ENCODE measurements at regions not wholly inside any gene's neighbourhood (a gene's known extent, or its start where the extent isn't known, plus 50 kb on each side); places are given as distances from the start of the nearest gene placed in this dataset.

DNA sequence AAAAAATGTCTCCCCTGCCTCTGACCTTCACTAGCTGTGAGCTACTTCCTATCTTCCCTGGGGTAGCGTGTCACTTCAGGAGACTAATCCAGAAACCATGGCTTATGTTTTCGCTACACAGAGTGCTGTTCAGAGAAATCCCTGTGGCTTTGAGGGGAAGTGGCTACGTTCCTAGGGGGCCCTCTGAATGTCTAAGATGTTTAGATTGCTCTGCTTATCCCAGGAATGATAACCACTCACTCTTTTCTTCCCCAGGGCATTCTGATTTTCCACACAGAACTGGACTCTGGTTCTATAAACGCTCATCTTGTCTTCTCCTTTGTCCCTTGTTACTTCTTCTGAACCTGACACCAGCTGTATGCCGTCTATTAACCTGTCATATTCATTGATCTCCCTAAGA lies 572.5 kb downstream of the OLFM4 start:
- peak overlapping the region in 1 of 8 donors; percentile 23 for H3K27ac Mint-ChIP-seq
- no peaks in the 10 kb centered on the region for H3K27me3 ChIP-seq (ENCODE audit: insufficient read depth, low read length, poor library complexity, severe bottlenecking)
- H3K4me1 ChIP-seq (ENCODE audit: insufficient read depth, low read length): no peaks in the 10 kb centered on the region
- no peak overlapping the region for H3K4me3 Mint-ChIP-seq
- H3K27me3 Mint-ChIP-seq: no peaks in the 10 kb centered on the region
- no peak overlapping the region for H3K27ac ChIP-seq (ENCODE audit: low read depth, low read length)
- POLR2A ChIA-PET: no interaction called here
- DNase-seq: no peak
- H3K36me3 Mint-ChIP-seq: no peaks in the 10 kb centered on the region
- H3K4me3 ChIP-seq (ENCODE audit: low read length): no peak overlapping the region
- CTCF ChIA-PET: no interaction called here
- no peaks in the 10 kb centered on the region for H3K4me1 Mint-ChIP-seq
- no peaks in the 10 kb centered on the region for H3K36me3 ChIP-seq (ENCODE audit: insufficient read depth, low read length)
- H3K9me3 Mint-ChIP-seq: peaks cover 0 to 17% (median 3%) of the 10 kb centered on the region in 5 donors
- no peaks in the 10 kb centered on the region for H3K9me3 ChIP-seq (ENCODE audit: low read length)

DNA sequence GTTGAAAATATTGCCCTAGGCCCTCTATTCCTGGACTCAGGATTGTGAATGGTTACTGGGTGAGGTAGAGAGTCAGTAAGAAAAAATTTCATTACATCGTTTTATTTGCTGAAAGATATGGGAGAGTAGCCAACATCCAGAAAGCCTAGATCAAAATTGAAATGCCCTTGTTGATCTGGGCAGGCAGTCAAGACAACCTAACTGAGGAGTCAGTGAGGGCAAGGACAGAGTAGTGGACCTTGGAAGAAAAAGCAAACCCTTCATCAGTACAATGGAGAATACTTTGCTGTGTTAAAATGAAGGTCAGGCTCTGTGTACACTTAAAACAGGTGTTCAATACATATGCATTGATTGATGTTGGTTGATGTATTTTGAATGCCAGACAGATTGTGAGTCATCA lies 576.7 kb downstream of the OLFM4 start:
- no peak for DNase-seq
- POLR2A ChIA-PET: no interaction called here
- Mint-ChIP-seq H3K27ac (no peak overlapping the region), H3K4me1 (no peaks in the 10 kb centered on the region), H3K27me3 (no peaks in the 10 kb centered on the region), H3K4me3 (no peak overlapping the region), H3K36me3 (no peaks in the 10 kb centered on the region), H3K9me3 (peaks cover 2 to 26% (median 7%) of the 10 kb centered on the region in 5 donors)
- Histone ChIP-seq H3K4me3 (ENCODE audit: low read length) (no peak overlapping the region), H3K36me3 (ENCODE audit: insufficient read depth, low read length) (no peaks in the 10 kb centered on the region), H3K27ac (ENCODE audit: low read depth, low read length) (no peak overlapping the region), H3K9me3 (ENCODE audit: low read length) (no peaks in the 10 kb centered on the region), H3K4me1 (ENCODE audit: insufficient read depth, low read length) (no peaks in the 10 kb centered on the region), H3K27me3 (ENCODE audit: insufficient read depth, low read length, poor library complexity, severe bottlenecking) (no peaks in the 10 kb centered on the region)
- CTCF ChIA-PET: no interaction called here

GRCh38 chr13:53612200-53612599 lies 583.6 kb downstream of the OLFM4 start:
- no peak overlapping the region for H3K27ac ChIP-seq (ENCODE audit: low read depth, low read length)
- no peaks in the 10 kb centered on the region for H3K36me3 ChIP-seq (ENCODE audit: insufficient read depth, low read length)
- H3K4me3 ChIP-seq (ENCODE audit: low read length): no peak overlapping the region
- H3K36me3 Mint-ChIP-seq: no peaks in the 10 kb centered on the region
- H3K4me3 Mint-ChIP-seq: no peak overlapping the region
- DNase-seq: no peak
- no peaks in the 10 kb centered on the region for H3K27me3 Mint-ChIP-seq
- ChIA-PET POLR2A (no interaction called here), CTCF (no interaction called here)
- no peaks in the 10 kb centered on the region for H3K27me3 ChIP-seq (ENCODE audit: insufficient read depth, low read length, poor library complexity, severe bottlenecking)
- no peaks in the 10 kb centered on the region for H3K4me1 ChIP-seq (ENCODE audit: insufficient read depth, low read length)
- no peak overlapping the region for H3K27ac Mint-ChIP-seq
- H3K4me1 Mint-ChIP-seq: no peaks in the 10 kb centered on the region
- peaks cover 0 to 14% (median 10%) of the 10 kb centered on the region in 5 donors for H3K9me3 Mint-ChIP-seq
- H3K9me3 ChIP-seq (ENCODE audit: low read length): no peaks in the 10 kb centered on the region

DNA sequence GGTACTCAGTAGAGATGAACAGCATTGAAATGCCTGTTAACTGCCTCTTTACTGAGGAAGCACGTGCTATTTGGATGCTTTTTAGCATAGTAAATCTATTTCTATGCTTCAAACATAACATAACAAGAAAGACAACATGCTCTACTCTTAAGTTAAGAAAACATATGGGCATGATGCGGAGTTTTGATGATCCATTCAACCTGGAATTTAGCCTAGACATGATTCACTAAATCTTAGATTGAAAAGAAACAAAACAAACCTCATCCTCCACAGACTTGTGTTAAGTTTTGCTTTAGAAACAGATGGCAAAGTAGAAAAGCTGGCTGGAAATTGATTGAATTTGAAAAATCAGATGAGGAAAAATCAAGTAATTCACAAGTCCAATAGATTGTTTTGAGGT lies 593.8 kb downstream of the OLFM4 start:
- H3K4me1 Mint-ChIP-seq: no peaks in the 10 kb centered on the region
- POLR2A ChIA-PET: no interaction called here
- no peak overlapping the region for H3K27ac Mint-ChIP-seq
- Histone ChIP-seq H3K27ac (ENCODE audit: low read depth, low read length) (no peak overlapping the region), H3K36me3 (ENCODE audit: insufficient read depth, low read length) (no peaks in the 10 kb centered on the region), H3K4me3 (ENCODE audit: low read length) (no peak overlapping the region), H3K27me3 (ENCODE audit: insufficient read depth, low read length, poor library complexity, severe bottlenecking) (no peaks in the 10 kb centered on the region), H3K9me3 (ENCODE audit: low read length) (no peaks in the 10 kb centered on the region), H3K4me1 (ENCODE audit: insufficient read depth, low read length) (no peaks in the 10 kb centered on the region)
- no peaks in the 10 kb centered on the region for H3K36me3 Mint-ChIP-seq
- CTCF ChIA-PET: no interaction called here
- no peak overlapping the region for H3K4me3 Mint-ChIP-seq
- peaks cover 0 to 2% of the 10 kb centered on the region in 2 donors for H3K27me3 Mint-ChIP-seq
- peaks cover 5 to 25% (median 10%) of the 10 kb centered on the region in 5 donors for H3K9me3 Mint-ChIP-seq
- no peak for DNase-seq

DNA sequence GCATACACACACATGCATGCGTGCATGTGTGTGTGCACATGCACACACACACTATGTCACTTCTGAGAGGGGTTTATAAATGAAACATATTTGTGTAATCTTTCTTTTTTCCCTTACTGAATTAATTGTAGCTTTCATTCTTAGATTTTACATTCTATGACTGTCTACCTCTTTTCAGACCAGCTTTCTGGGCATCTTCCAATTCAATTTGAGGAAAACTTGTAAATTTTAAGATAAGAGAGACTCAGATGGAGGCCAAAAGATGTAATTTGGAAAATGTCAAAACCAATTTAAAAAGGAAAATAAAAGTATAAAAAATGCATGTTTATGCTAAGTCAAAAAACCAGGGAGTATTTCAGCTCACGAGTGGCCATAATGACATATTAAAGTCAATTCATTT lies 594.5 kb downstream of the OLFM4 start:
- H3K27me3 Mint-ChIP-seq: peaks cover 0 to 2% of the 10 kb centered on the region in 2 donors
- H3K36me3 ChIP-seq (ENCODE audit: insufficient read depth, low read length): no peaks in the 10 kb centered on the region
- no peak for DNase-seq
- ChIA-PET CTCF (no interaction called here), POLR2A (no interaction called here)
- H3K9me3 Mint-ChIP-seq: peaks cover 5 to 19% (median 10%) of the 10 kb centered on the region in 5 donors
- no peaks in the 10 kb centered on the region for H3K27me3 ChIP-seq (ENCODE audit: insufficient read depth, low read length, poor library complexity, severe bottlenecking)
- H3K27ac Mint-ChIP-seq: no peak overlapping the region
- no peak overlapping the region for H3K4me3 Mint-ChIP-seq
- no peaks in the 10 kb centered on the region for H3K9me3 ChIP-seq (ENCODE audit: low read length)
- no peaks in the 10 kb centered on the region for H3K4me1 Mint-ChIP-seq
- no peak overlapping the region for H3K4me3 ChIP-seq (ENCODE audit: low read length)
- H3K4me1 ChIP-seq (ENCODE audit: insufficient read depth, low read length): no peaks in the 10 kb centered on the region
- H3K27ac ChIP-seq (ENCODE audit: low read depth, low read length): no peak overlapping the region
- H3K36me3 Mint-ChIP-seq: no peaks in the 10 kb centered on the region

DNA sequence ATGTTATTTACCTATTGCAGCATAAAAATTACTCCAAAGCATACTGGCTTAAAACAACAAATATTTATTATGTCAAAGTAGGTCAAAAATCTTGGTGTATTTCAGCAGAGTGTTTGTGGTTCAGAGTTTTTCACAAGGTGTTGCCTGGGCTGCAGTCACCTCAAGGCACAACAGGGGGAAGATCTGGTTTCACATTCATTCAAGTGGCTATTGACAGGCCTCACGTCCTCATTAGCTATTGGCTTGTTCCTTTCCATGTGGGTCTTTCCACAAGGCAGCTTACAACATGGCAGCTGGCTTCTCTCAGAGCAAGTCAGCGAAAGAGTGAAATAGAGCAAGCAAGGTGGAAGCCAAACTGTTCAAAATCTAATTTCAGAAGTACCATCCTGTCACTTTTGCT lies 602.9 kb downstream of the OLFM4 start:
- peaks cover 0 to 6% (median 3%) of the 10 kb centered on the region in 5 donors for H3K9me3 Mint-ChIP-seq
- H3K4me1 ChIP-seq (ENCODE audit: insufficient read depth, low read length): no peaks in the 10 kb centered on the region
- H3K36me3 Mint-ChIP-seq: no peaks in the 10 kb centered on the region
- H3K9me3 ChIP-seq (ENCODE audit: low read length): no peaks in the 10 kb centered on the region
- DNase-seq: no peak
- H3K27me3 Mint-ChIP-seq: no peaks in the 10 kb centered on the region
- H3K4me1 Mint-ChIP-seq: no peaks in the 10 kb centered on the region
- no peak overlapping the region for H3K4me3 Mint-ChIP-seq
- no peaks in the 10 kb centered on the region for H3K27me3 ChIP-seq (ENCODE audit: insufficient read depth, low read length, poor library complexity, severe bottlenecking)
- H3K27ac ChIP-seq (ENCODE audit: low read depth, low read length): no peak overlapping the region
- CTCF ChIA-PET: no interaction called here
- POLR2A ChIA-PET: no interaction called here
- no peaks in the 10 kb centered on the region for H3K36me3 ChIP-seq (ENCODE audit: insufficient read depth, low read length)
- H3K27ac Mint-ChIP-seq: no peak overlapping the region
- H3K4me3 ChIP-seq (ENCODE audit: low read length): no peak overlapping the region

DNA sequence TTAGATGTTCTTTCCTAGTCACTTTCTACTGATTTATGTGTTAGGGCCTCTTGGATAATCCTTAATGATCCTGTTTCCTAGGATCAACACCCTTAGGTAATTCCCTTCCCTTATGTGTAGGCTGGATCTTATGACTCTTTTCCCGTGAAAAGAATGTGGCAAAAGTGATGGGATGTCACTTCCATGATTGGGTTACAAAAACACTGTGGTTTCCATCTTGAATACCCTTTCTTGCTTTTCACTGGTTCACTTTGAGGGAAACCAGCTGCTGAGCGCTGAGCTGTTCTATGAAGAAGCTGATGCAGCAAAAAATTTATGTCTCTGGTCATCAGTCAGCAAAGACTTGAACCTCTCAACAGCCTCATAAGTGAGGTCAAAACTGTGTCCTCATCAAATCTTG lies 609.4 kb downstream of the OLFM4 start:
- no peaks in the 10 kb centered on the region for H3K4me1 ChIP-seq (ENCODE audit: insufficient read depth, low read length)
- Mint-ChIP-seq H3K27me3 (no peaks in the 10 kb centered on the region), H3K4me1 (no peaks in the 10 kb centered on the region), H3K9me3 (peaks cover 0 to 12% (median 4%) of the 10 kb centered on the region in 5 donors), H3K36me3 (no peaks in the 10 kb centered on the region), H3K27ac (no peak overlapping the region), H3K4me3 (no peak overlapping the region)
- DNase-seq: no peak
- H3K27me3 ChIP-seq (ENCODE audit: insufficient read depth, low read length, poor library complexity, severe bottlenecking): no peaks in the 10 kb centered on the region
- no peak overlapping the region for H3K4me3 ChIP-seq (ENCODE audit: low read length)
- ChIA-PET CTCF (no interaction called here), POLR2A (no interaction called here)
- no peaks in the 10 kb centered on the region for H3K36me3 ChIP-seq (ENCODE audit: insufficient read depth, low read length)
- H3K27ac ChIP-seq (ENCODE audit: low read depth, low read length): no peak overlapping the region
- no peaks in the 10 kb centered on the region for H3K9me3 ChIP-seq (ENCODE audit: low read length)

DNA sequence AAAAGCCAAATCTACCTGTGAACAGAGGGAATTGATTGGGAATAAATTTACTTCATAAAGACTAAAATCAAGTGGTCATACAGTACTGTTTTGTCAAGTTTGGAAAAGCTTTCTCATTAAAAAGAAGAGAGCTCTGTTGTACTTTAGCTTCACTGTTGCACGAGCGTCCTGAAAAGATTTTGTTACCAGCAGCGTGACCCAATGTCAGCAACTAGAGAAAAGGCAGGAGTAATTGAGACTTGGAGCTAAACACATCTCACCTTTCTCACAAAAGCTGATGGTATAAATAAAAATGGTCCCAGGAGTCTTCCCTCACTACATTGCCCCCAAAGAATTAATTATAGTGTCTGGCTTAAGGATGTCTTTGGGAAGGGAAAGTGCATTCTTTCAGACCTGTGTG lies 613.7 kb downstream of the OLFM4 start:
- Mint-ChIP-seq H3K9me3 (peaks cover 0 to 44% (median 3%) of the 10 kb centered on the region in 5 donors), H3K4me1 (no peaks in the 10 kb centered on the region), H3K27ac (no peak overlapping the region), H3K36me3 (no peaks in the 10 kb centered on the region), H3K27me3 (no peaks in the 10 kb centered on the region), H3K4me3 (no peak overlapping the region)
- Histone ChIP-seq H3K4me3 (ENCODE audit: low read length) (no peak overlapping the region), H3K27me3 (ENCODE audit: insufficient read depth, low read length, poor library complexity, severe bottlenecking) (no peaks in the 10 kb centered on the region), H3K9me3 (ENCODE audit: low read length) (no peaks in the 10 kb centered on the region), H3K36me3 (ENCODE audit: insufficient read depth, low read length) (no peaks in the 10 kb centered on the region), H3K27ac (ENCODE audit: low read depth, low read length) (no peak overlapping the region), H3K4me1 (ENCODE audit: insufficient read depth, low read length) (no peaks in the 10 kb centered on the region)
- CTCF ChIA-PET: no interaction called here
- POLR2A ChIA-PET: no interaction called here
- no peak for DNase-seq

GRCh38 chr13:53648673-53649072 lies 620.1 kb downstream of the OLFM4 start:
- Histone ChIP-seq H3K4me3 (ENCODE audit: low read length) (no peak overlapping the region), H3K36me3 (ENCODE audit: insufficient read depth, low read length) (no peaks in the 10 kb centered on the region), H3K27ac (ENCODE audit: low read depth, low read length) (no peak overlapping the region), H3K9me3 (ENCODE audit: low read length) (no peaks in the 10 kb centered on the region), H3K4me1 (ENCODE audit: insufficient read depth, low read length) (no peaks in the 10 kb centered on the region), H3K27me3 (ENCODE audit: insufficient read depth, low read length, poor library complexity, severe bottlenecking) (no peaks in the 10 kb centered on the region)
- POLR2A ChIA-PET: no interaction called here
- H3K4me3 Mint-ChIP-seq: no peak overlapping the region
- H3K9me3 Mint-ChIP-seq: peaks cover 3 to 42% (median 4%) of the 10 kb centered on the region in 5 donors
- H3K4me1 Mint-ChIP-seq: no peaks in the 10 kb centered on the region
- no peak for DNase-seq
- H3K36me3 Mint-ChIP-seq: no peaks in the 10 kb centered on the region
- H3K27me3 Mint-ChIP-seq: no peaks in the 10 kb centered on the region
- CTCF ChIA-PET: no interaction called here
- H3K27ac Mint-ChIP-seq: no peak overlapping the region

Data from CD8-positive, alpha-beta memory T cell (primary cell).